Liver (tissue), 8 donors: ENCODE measurements at regions not wholly inside any gene's neighbourhood (a gene's known extent, or its start where the extent isn't known, plus 50 kb on each side); places are given as distances from the start of the nearest gene placed in this dataset.

Experiments used
- DNase-seq: peaks from one replicate; pipeline ENCODE4 v3.0.0-alpha.2; 2017; ENCODE audit warnings: low spot score
- H3K27ac ChIP-seq, 2 donors: one replicate each; pipeline ENCODE4 v1.7.0; 2013; ENCODE audit warnings: inconsistent platforms in 2 of 2, low read length in 2 of 2, control low read depth in 1 of 2, low read depth in 1 of 2, mild to moderate bottlenecking in 1 of 2
- H3K27me3 ChIP-seq, 4 donors: one replicate each; pipeline versions ENCODE4 v1.6.1 to v1.7.0; 2013; ENCODE audit warnings: low read length in 3 of 4, inconsistent platforms in 1 of 4, mild to moderate bottlenecking in 1 of 4, moderate library complexity in 1 of 4; ENCODE audit not compliant: control insufficient read depth in 4 of 4, insufficient read depth in 4 of 4
- H3K36me3 ChIP-seq, 4 donors: one replicate each; pipeline versions ENCODE4 v1.6.1 to v1.7.0; 2013; ENCODE audit warnings: low read length in 3 of 4, mild to moderate bottlenecking in 3 of 4, low read depth in 1 of 4, moderate library complexity in 1 of 4; ENCODE audit not compliant: control insufficient read depth in 4 of 4, insufficient read depth in 3 of 4
- H3K4me1 ChIP-seq, 4 donors: one replicate each; pipeline versions ENCODE4 v1.6.1 to v1.7.0; 2013; ENCODE audit warnings: low read length in 3 of 4, mild to moderate bottlenecking in 3 of 4, moderate library complexity in 1 of 4; ENCODE audit not compliant: control insufficient read depth in 4 of 4, insufficient read depth in 4 of 4
- H3K4me3 ChIP-seq, 3 donors: one replicate each; pipeline versions ENCODE4 v1.6.1 to v1.7.0; 2013; ENCODE audit warnings: low read length in 3 of 3, control low read depth in 1 of 3, low read depth in 1 of 3, mild to moderate bottlenecking in 1 of 3
- H3K9ac ChIP-seq, 2 donors: one replicate each; pipeline ENCODE4 v1.7.0; 2013; ENCODE audit warnings: low read length in 2 of 2, mild to moderate bottlenecking in 2 of 2, moderate library complexity in 2 of 2, control low read depth in 1 of 2, low read depth in 1 of 2
- H3K9me3 ChIP-seq, 4 donors: one replicate each; pipeline versions ENCODE4 v1.6.1 to v1.7.0; 2013; ENCODE audit warnings: low read length in 3 of 4; ENCODE audit not compliant: control insufficient read depth in 4 of 4
- ATF3 ChIP-seq: IDR thresholded peaks from 2 replicates; pipeline ENCODE4 v1.6.1; 2016; ENCODE audit warnings: antibody characterized with exemption
- CTCF ChIP-seq: fragments of 150-350 bp; IDR thresholded peaks from 2 replicates; pipeline ENCODE4 v1.5.1; 2017; ENCODE audit warnings: improper control_type of control experiment, low read depth, low read length; ENCODE audit not compliant: missing input control
- EGR1 ChIP-seq, 2 donors: IDR thresholded peaks; 2 replicates each; pipeline ENCODE4 v1.6.1; 2016 to 2018; ENCODE audit warnings: antibody characterized with exemption in 2 of 2, low read depth in 2 of 2
- FOXA1 ChIP-seq: IDR thresholded peaks from 2 replicates; pipeline ENCODE4 v1.6.1; 2016; ENCODE audit warnings: antibody characterized with exemption
- FOXA2 ChIP-seq: IDR thresholded peaks from 2 replicates; pipeline ENCODE4 v1.6.1; 2016; ENCODE audit warnings: antibody characterized with exemption
- GABPA ChIP-seq, 2 donors: IDR thresholded peaks in 1 of 2; conservative IDR thresholded peaks in 1 of 2; 2 replicates each; pipeline ENCODE4 v1.6.1; 2016; ENCODE audit warnings: antibody characterized with exemption in 2 of 2, mild to moderate bottlenecking in 1 of 2, moderate library complexity in 1 of 2
- HNF4A ChIP-seq, 2 donors: conservative IDR thresholded peaks; 2 replicates each; pipeline ENCODE4 v1.6.1; 2016; ENCODE audit warnings: antibody characterized with exemption in 2 of 2, mild to moderate bottlenecking in 2 of 2
- HNF4G ChIP-seq: IDR thresholded peaks from 2 replicates; pipeline ENCODE4 v1.6.1; 2016; ENCODE audit warnings: antibody characterized with exemption
- MAX ChIP-seq: IDR thresholded peaks from 2 replicates; pipeline ENCODE4 v1.6.1; 2016; ENCODE audit warnings: antibody characterized with exemption
- NR2F2 ChIP-seq: IDR thresholded peaks from 2 replicates; pipeline ENCODE4 v1.6.1; 2016; ENCODE audit warnings: antibody characterized with exemption
- RAD21 ChIP-seq, 2 donors: IDR thresholded peaks; 2 replicates each; pipeline ENCODE4 v1.6.1; 2016; ENCODE audit warnings: antibody characterized with exemption in 2 of 2, mild to moderate bottlenecking in 2 of 2
- RXRA ChIP-seq, 2 donors: IDR thresholded peaks; 2 replicates each; pipeline ENCODE4 v1.6.1; 2017 to 2018; ENCODE audit warnings: antibody characterized with exemption in 2 of 2, mild to moderate bottlenecking in 1 of 2
- SP1 ChIP-seq: IDR thresholded peaks from 2 replicates; pipeline ENCODE4 v1.6.1; 2018; ENCODE audit warnings: antibody characterized with exemption, mild to moderate bottlenecking
- TAF1 ChIP-seq: conservative IDR thresholded peaks from 2 replicates; pipeline ENCODE4 v1.6.1; 2016; ENCODE audit warnings: antibody characterized with exemption, mild to moderate bottlenecking
- YY1 ChIP-seq: IDR thresholded peaks from 2 replicates; pipeline ENCODE4 v1.6.1; 2016; ENCODE audit warnings: antibody characterized with exemption, mild to moderate bottlenecking
- WGBS: extraction: QIAGEN DNeasy Blood & Tissue Kit; methylation state at CpG from one replicate; pipeline ENCODE4 v1.1.7; 2013; 5-methylcytosine and 5-hydroxymethylcytosine counted together
- TF ChIP-seq, protein P1 (sequence below): IDR thresholded peaks from 2 replicates; pipeline ENCODE4 v1.6.1; 2016; ENCODE audit warnings: antibody characterized with exemption, mild to moderate bottlenecking
- TF ChIP-seq, protein P2 (sequence below): IDR thresholded peaks from 2 replicates; pipeline ENCODE4 v1.6.1; 2016; ENCODE audit warnings: antibody characterized with exemption
- donor health status: healthy.
- donor health status: healthy.
- donor health status: healthy.
- donor health status: healthy.
- donor health status: healthy.

DNA sequence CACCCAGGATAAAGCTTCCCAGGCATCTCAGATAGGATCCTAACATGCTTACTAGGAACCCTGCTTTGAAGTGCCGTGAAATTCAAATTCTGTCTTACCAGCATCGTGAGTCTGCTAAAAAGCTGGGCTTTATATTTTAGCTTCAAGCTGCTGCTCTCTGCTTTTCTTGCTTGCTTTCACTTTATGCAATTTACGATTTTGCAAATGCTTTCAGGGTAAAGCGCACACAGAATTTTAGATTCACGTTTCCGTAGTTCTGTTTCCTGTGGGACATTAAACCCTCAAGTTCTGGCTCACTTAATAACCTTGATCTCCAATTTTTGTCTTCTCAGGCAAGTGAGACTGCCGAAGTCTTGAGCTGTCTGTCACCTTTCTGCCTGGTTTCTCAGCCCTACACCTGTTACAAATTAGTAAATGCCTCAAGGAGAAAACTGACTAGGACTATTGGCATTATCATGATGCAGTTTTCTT lies 170.5 kb upstream of the TGFBR2 start:
- H3K4me1 ChIP-seq: no peaks in the 10 kb centered on the region
- no peak overlapping the region for H3K4me3 ChIP-seq
- H3K36me3 ChIP-seq: no peaks in the 10 kb centered on the region
- no peak overlapping the region for H3K27ac ChIP-seq
- H3K27me3 ChIP-seq: no peaks in the 10 kb centered on the region
- WGBS: 87% methylated on average over 7 of the region's 7 CpGs
- H3K9me3 ChIP-seq: no peaks in the 10 kb centered on the region
- no peak overlapping the region for H3K9ac ChIP-seq
- DNase-seq: no peak
- TF ChIP-seq FOXA2: no peak
- TF ChIP-seq YY1: no peak
- TF ChIP-seq, protein P1, sequence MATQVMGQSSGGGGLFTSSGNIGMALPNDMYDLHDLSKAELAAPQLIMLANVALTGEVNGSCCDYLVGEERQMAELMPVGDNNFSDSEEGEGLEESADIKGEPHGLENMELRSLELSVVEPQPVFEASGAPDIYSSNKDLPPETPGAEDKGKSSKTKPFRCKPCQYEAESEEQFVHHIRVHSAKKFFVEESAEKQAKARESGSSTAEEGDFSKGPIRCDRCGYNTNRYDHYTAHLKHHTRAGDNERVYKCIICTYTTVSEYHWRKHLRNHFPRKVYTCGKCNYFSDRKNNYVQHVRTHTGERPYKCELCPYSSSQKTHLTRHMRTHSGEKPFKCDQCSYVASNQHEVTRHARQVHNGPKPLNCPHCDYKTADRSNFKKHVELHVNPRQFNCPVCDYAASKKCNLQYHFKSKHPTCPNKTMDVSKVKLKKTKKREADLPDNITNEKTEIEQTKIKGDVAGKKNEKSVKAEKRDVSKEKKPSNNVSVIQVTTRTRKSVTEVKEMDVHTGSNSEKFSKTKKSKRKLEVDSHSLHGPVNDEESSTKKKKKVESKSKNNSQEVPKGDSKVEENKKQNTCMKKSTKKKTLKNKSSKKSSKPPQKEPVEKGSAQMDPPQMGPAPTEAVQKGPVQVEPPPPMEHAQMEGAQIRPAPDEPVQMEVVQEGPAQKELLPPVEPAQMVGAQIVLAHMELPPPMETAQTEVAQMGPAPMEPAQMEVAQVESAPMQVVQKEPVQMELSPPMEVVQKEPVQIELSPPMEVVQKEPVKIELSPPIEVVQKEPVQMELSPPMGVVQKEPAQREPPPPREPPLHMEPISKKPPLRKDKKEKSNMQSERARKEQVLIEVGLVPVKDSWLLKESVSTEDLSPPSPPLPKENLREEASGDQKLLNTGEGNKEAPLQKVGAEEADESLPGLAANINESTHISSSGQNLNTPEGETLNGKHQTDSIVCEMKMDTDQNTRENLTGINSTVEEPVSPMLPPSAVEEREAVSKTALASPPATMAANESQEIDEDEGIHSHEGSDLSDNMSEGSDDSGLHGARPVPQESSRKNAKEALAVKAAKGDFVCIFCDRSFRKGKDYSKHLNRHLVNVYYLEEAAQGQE: no peak
- no peak for TF ChIP-seq CTCF
- TF ChIP-seq TAF1: no peak
- no peak for TF ChIP-seq RXRA (IDR thresholded peaks at IDR 0.05)
- no peak for TF ChIP-seq EGR1 (IDR thresholded peaks at IDR 0.05; ENCODE audit: low read depth in 2 of 2)
- no peak for TF ChIP-seq MAX

DNA sequence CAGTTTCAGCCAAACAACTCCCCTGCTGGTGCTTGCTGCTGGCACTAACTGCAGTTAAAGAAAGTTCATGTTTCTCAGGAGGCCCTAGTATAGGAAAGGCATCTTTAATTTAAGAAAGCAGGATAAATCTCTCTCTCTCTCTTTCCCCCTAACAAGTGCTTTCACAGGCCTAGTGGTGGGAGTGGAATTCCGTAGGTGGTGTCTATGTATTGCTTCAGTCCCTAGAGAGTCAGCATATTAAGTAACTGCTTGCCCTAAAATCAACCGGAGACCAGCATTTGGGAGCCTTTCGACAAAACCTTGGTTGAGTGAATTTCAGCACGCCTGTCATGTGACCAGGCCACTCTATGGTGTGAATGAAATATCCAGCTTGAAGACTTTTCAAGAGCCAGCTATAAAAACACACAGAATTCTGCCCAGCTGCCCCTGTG lies 169.2 kb upstream of the TGFBR2 start:
- TF ChIP-seq FOXA2: no peak
- TF ChIP-seq, protein P2, sequence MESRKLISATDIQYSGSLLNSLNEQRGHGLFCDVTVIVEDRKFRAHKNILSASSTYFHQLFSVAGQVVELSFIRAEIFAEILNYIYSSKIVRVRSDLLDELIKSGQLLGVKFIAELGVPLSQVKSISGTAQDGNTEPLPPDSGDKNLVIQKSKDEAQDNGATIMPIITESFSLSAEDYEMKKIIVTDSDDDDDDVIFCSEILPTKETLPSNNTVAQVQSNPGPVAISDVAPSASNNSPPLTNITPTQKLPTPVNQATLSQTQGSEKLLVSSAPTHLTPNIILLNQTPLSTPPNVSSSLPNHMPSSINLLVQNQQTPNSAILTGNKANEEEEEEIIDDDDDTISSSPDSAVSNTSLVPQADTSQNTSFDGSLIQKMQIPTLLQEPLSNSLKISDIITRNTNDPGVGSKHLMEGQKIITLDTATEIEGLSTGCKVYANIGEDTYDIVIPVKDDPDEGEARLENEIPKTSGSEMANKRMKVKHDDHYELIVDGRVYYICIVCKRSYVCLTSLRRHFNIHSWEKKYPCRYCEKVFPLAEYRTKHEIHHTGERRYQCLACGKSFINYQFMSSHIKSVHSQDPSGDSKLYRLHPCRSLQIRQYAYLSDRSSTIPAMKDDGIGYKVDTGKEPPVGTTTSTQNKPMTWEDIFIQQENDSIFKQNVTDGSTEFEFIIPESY: no peak
- no peak for TF ChIP-seq FOXA1
- no peak for TF ChIP-seq NR2F2
- no peak for TF ChIP-seq TAF1
- no peak for TF ChIP-seq ATF3
- TF ChIP-seq RAD21 (IDR thresholded peaks at IDR 0.05): no peak
- no peak for TF ChIP-seq EGR1 (IDR thresholded peaks at IDR 0.05; ENCODE audit: low read depth in 2 of 2)
- TF ChIP-seq SP1: no peak
- TF ChIP-seq, protein P1: no peak
- TF ChIP-seq HNF4G: no peak
- TF ChIP-seq CTCF: no peak
- TF ChIP-seq HNF4A (conservative IDR thresholded peaks at IDR 0.05): no peak
- TF ChIP-seq GABPA (IDR thresholded peaks at IDR 0.05 in 1 of 2, conservative IDR thresholded peaks at IDR 0.05 in 1 of 2): no peak
- Histone ChIP-seq H3K9ac (no peak overlapping the region), H3K36me3 (no peaks in the 10 kb centered on the region), H3K27ac (no peak overlapping the region), H3K4me1 (no peaks in the 10 kb centered on the region), H3K27me3 (no peaks in the 10 kb centered on the region), H3K9me3 (no peaks in the 10 kb centered on the region), H3K4me3 (no peak overlapping the region)
- no peak for DNase-seq
- 85% methylated on average over 4 of the region's 4 CpGs for WGBS
